WTC11 (cell line): ENCODE measurements at regions not wholly inside any gene's neighbourhood (a gene's known extent, or its start where the extent isn't known, plus 50 kb on each side); places are given as distances from the start of the nearest gene placed in this dataset.

Experiments used
- ATAC-seq: fragments of 200-7000 bp; cut with Tn5 transposase; 2 replicates; pipeline ENCODE4 v1.10.0; 2021; ENCODE audit warnings: mild to moderate bottlenecking, moderate library complexity
- CTCF ChIA-PET: fragments of 300-600 bp; sonication (Branson Sonifier 250); formaldehyde crosslinking; loops from one replicate; lab custom pipeline; 2021; ENCODE audit warnings: antibody characterized with exemption; lab: Charles Lee
- POLR2A ChIA-PET: fragments of 350-600 bp; sonication (Branson Sonifier 250); formaldehyde crosslinking; loops from one replicate; lab custom pipeline; 2021; ENCODE audit warnings: antibody characterized with exemption; lab: Charles Lee
- DNase-seq: peaks from one replicate; pipeline ENCODE4 v3.0.0; 2021; ENCODE audit warnings: low spot score
- H3K27ac Mint-ChIP-seq: 2 replicates; pipeline ENCODE4 v1.8.0; 2021; ENCODE audit warnings: mixed read lengths
- H3K27me3 Mint-ChIP-seq: 2 replicates; pipeline ENCODE4 v1.8.0; 2021; ENCODE audit warnings: low read depth, mild to moderate bottlenecking, moderate library complexity, mixed read lengths
- H3K36me3 Mint-ChIP-seq: 2 replicates; pipeline ENCODE4 v1.8.0; 2021; ENCODE audit warnings: mixed read lengths
- H3K4me1 Mint-ChIP-seq: 2 replicates; pipeline ENCODE4 v1.8.0; 2022; ENCODE audit warnings: mixed read lengths
- H3K4me3 Mint-ChIP-seq: 2 replicates; pipeline ENCODE4 v1.8.0; 2021; ENCODE audit warnings: mild to moderate bottlenecking, moderate library complexity, mixed read lengths
- H3K9me3 Mint-ChIP-seq: 2 replicates; pipeline ENCODE4 v1.8.0; 2021; ENCODE audit warnings: mixed read lengths
- CREB1 ChIP-seq: sonication (generic); formaldehyde crosslinking; IDR thresholded peaks from 2 replicates; pipeline ENCODE4 v1.8.0; 2023; ENCODE audit warnings: mild to moderate bottlenecking, missing genetic modification reagents
- CTCF ChIP-seq: fragments of 200-600 bp; IDR thresholded peaks from 2 replicates; pipeline ENCODE4 v1.8.0; 2022; ENCODE audit warnings: antibody characterized with exemption
- ELF4 ChIP-seq: sonication (generic); formaldehyde crosslinking; IDR thresholded peaks from 2 replicates; pipeline ENCODE4 v1.8.1; 2022; ENCODE audit warnings: low read depth, mild to moderate bottlenecking, moderate library complexity, missing genetic modification reagents
- HMGXB4 ChIP-seq: sonication (generic); formaldehyde crosslinking; IDR thresholded peaks from 2 replicates; pipeline ENCODE4 v1.8.1; 2023; ENCODE audit warnings: mild to moderate bottlenecking, moderate library complexity, missing genetic modification reagents
- MYBL2 ChIP-seq: sonication (generic); formaldehyde crosslinking; IDR thresholded peaks from 2 replicates; pipeline ENCODE4 v1.8.1; 2023; ENCODE audit warnings: mild to moderate bottlenecking, moderate library complexity, missing genetic modification reagents
- PRDM15 ChIP-seq: sonication (generic); formaldehyde crosslinking; IDR thresholded peaks from 2 replicates; pipeline ENCODE4 v1.8.0; 2022; ENCODE audit warnings: missing genetic modification reagents
- PRRX2 ChIP-seq: fragments of 250-450 bp; sonication (Bioruptor Pico); IDR thresholded peaks from 2 replicates; pipeline ENCODE4 v1.8.0; 2021; ENCODE audit warnings: mild to moderate bottlenecking
- RORB ChIP-seq: fragments of 250-450 bp; sonication (Bioruptor Pico); IDR thresholded peaks from 2 replicates; pipeline ENCODE4 v1.9.0; 2021; ENCODE audit warnings: mild to moderate bottlenecking
- SMAD4 ChIP-seq: sonication (generic); formaldehyde crosslinking; IDR thresholded peaks from 2 replicates; pipeline ENCODE4 v1.8.0; 2022; ENCODE audit warnings: mild to moderate bottlenecking, missing genetic modification reagents
- TEAD1 ChIP-seq: sonication (generic); formaldehyde crosslinking; IDR thresholded peaks from 2 replicates; pipeline ENCODE4 v1.8.0; 2022; ENCODE audit warnings: mild to moderate bottlenecking, missing genetic modification reagents
- TP53 ChIP-seq: sonication (generic); formaldehyde crosslinking; IDR thresholded peaks from 2 replicates; pipeline ENCODE4 v1.8.1; 2023; ENCODE audit warnings: mild to moderate bottlenecking, missing genetic modification reagents
- USF2 ChIP-seq: sonication (generic); formaldehyde crosslinking; IDR thresholded peaks from 2 replicates; pipeline ENCODE4 v1.8.1; 2023; ENCODE audit warnings: mild to moderate bottlenecking, missing genetic modification reagents, moderate library complexity
- ZBTB21 ChIP-seq: sonication (generic); formaldehyde crosslinking; IDR thresholded peaks from 2 replicates; pipeline ENCODE4 v1.8.1; 2023; ENCODE audit warnings: mild to moderate bottlenecking, missing genetic modification reagents, borderline replicate concordance
- ZBTB43 ChIP-seq: sonication (generic); formaldehyde crosslinking; IDR thresholded peaks from 2 replicates; pipeline ENCODE4 v1.8.1; 2023; ENCODE audit warnings: mild to moderate bottlenecking, missing genetic modification reagents
- ZNF121 ChIP-seq: sonication (generic); formaldehyde crosslinking; IDR thresholded peaks from 2 replicates; pipeline ENCODE4 v1.8.0; 2023; ENCODE audit warnings: missing genetic modification reagents
- ZNF512 ChIP-seq: sonication (generic); formaldehyde crosslinking; IDR thresholded peaks from 2 replicates; pipeline ENCODE4 v1.8.1; 2022; ENCODE audit warnings: missing genetic modification reagents, borderline replicate concordance
- ZSCAN18 ChIP-seq: fragments of 250-450 bp; sonication (Bioruptor Pico); IDR thresholded peaks from 2 replicates; pipeline ENCODE4 v2.1.2; 2022; ENCODE audit warnings: mild to moderate bottlenecking, moderate library complexity
- TF ChIP-seq, protein P1 (sequence below): sonication (generic); formaldehyde crosslinking; IDR thresholded peaks from 2 replicates; pipeline ENCODE4 v1.8.0; 2023; ENCODE audit warnings: mild to moderate bottlenecking, missing genetic modification reagents
- TF ChIP-seq, protein P2 (sequence below): sonication (generic); formaldehyde crosslinking; IDR thresholded peaks from 2 replicates; pipeline ENCODE4 v1.8.1; 2022; ENCODE audit warnings: low read depth, mild to moderate bottlenecking, moderate library complexity, missing genetic modification reagents, borderline replicate concordance

DNA sequence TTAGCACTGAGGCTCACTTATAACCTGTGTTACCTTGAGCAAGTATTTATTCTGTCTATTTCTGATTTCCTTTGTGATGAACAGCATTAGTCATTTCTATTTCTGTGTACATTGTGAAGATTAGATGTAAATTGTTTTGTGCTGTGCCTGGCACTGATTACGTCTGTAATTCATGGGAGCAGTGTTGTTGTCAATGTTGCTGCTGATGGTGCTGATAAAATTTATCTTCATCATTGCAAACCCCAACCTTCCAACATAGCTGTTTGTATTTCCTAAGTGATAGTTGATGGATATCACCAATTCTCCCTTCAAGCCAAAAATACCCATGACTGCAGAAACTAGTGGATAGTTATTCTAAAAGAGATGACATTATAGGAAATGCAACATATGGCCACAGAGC lies 400.5 kb upstream of the GRM3 start:
- ATAC-seq (no peak), DNase-seq (no peak)
- H3K4me3 Mint-ChIP-seq, result no peak overlapping the region
- no peaks in the 10 kb centered on the region for H3K36me3 Mint-ChIP-seq
- ChIA-PET CTCF (no interaction called here), POLR2A (no interaction called here)
- no peaks in the 10 kb centered on the region for H3K27me3 Mint-ChIP-seq
- no peak for TF ChIP-seq ELF4 (CRISPR knock-in tag)
- no peak for TF ChIP-seq HMGXB4 (CRISPR knock-in tag)
- TF ChIP-seq, protein P1, sequence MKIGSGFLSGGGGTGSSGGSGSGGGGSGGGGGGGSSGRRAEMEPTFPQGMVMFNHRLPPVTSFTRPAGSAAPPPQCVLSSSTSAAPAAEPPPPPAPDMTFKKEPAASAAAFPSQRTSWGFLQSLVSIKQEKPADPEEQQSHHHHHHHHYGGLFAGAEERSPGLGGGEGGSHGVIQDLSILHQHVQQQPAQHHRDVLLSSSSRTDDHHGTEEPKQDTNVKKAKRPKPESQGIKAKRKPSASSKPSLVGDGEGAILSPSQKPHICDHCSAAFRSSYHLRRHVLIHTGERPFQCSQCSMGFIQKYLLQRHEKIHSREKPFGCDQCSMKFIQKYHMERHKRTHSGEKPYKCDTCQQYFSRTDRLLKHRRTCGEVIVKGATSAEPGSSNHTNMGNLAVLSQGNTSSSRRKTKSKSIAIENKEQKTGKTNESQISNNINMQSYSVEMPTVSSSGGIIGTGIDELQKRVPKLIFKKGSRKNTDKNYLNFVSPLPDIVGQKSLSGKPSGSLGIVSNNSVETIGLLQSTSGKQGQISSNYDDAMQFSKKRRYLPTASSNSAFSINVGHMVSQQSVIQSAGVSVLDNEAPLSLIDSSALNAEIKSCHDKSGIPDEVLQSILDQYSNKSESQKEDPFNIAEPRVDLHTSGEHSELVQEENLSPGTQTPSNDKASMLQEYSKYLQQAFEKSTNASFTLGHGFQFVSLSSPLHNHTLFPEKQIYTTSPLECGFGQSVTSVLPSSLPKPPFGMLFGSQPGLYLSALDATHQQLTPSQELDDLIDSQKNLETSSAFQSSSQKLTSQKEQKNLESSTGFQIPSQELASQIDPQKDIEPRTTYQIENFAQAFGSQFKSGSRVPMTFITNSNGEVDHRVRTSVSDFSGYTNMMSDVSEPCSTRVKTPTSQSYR (CRISPR knock-in tag), result no peak
- TF ChIP-seq USF2, result no peak
- TF ChIP-seq TEAD1, result no peak
- H3K4me1 Mint-ChIP-seq, result no peaks in the 10 kb centered on the region
- no peaks in the 10 kb centered on the region for H3K9me3 Mint-ChIP-seq
- H3K27ac Mint-ChIP-seq, result no peak overlapping the region

DNA sequence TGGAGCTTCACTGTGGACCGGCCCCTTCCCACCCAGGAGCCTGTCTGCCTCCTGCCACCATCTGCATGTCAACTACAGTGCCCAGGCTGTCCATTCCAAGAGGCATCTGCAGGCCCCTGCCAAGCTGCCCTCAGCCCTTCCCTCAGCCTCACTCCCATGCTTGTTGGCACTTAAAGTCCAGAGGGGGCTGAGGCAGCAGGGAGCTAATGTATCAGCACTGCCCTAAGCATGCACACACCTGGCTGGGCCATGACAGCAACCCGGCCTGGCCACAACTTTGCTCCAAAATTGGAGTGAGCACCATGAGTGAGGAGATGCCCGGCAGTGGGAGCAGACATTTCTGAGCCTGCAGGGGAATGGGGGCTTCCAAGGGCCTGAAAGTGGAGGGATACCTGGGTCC lies 417.5 kb upstream of the GRM3 start:
- no peak for DNase-seq
- ChIA-PET CTCF (no interaction called here), POLR2A (no interaction called here)
- Mint-ChIP-seq H3K27ac (no peak overlapping the region), H3K9me3 (peaks cover 33% of the 10 kb centered on the region), H3K27me3 (no peaks in the 10 kb centered on the region), H3K36me3 (peaks cover 14% of the 10 kb centered on the region), H3K4me1 (no peaks in the 10 kb centered on the region), H3K4me3 (no peak overlapping the region)
- ATAC-seq, result no peak
- no peak for TF ChIP-seq ZSCAN18
- TF ChIP-seq RORB, result no peak
- no peak for TF ChIP-seq ZNF512 (CRISPR knock-in tag)
- no peak for TF ChIP-seq MYBL2 (CRISPR knock-in tag)
- no peak for TF ChIP-seq CTCF
- TF ChIP-seq PRDM15 (CRISPR knock-in tag), result no peak
- TF ChIP-seq, protein P2, sequence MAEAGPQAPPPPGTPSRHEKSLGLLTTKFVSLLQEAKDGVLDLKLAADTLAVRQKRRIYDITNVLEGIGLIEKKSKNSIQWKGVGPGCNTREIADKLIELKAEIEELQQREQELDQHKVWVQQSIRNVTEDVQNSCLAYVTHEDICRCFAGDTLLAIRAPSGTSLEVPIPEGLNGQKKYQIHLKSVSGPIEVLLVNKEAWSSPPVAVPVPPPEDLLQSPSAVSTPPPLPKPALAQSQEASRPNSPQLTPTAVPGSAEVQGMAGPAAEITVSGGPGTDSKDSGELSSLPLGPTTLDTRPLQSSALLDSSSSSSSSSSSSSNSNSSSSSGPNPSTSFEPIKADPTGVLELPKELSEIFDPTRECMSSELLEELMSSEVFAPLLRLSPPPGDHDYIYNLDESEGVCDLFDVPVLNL (CRISPR knock-in tag), result no peak
- no peak for TF ChIP-seq TP53 (CRISPR knock-in tag)
- TF ChIP-seq PRRX2 (CRISPR knock-in tag), result no peak
- no peak for TF ChIP-seq SMAD4 (CRISPR knock-in tag)
- TF ChIP-seq CREB1 (CRISPR knock-in tag), result no peak
- TF ChIP-seq ZNF121, result no peak
- TF ChIP-seq ZBTB21, result no peak
- TF ChIP-seq ZBTB43 (CRISPR knock-in tag), result no peak
